GM23338 (cell line): ENCODE measurements at regions not wholly inside any gene's neighbourhood (a gene's known extent, or its start where the extent isn't known, plus 50 kb on each side); places are given as distances from the start of the nearest gene placed in this dataset.

Experiments used
- ATAC-seq: fragments of 200-7000 bp; cut with Tn5 transposase; 3 replicates; pipeline ENCODE4 v1.9.1; 2020
- DNase-seq: peaks from one replicate; pipeline ENCODE4 v3.0.0-alpha.2; 2015; ENCODE audit warnings: low spot score
- H2AFZ ChIP-seq: fragments of 200-600 bp; sonication (generic); 2 replicates; pipeline ENCODE4 v1.8.0; 2016; ENCODE audit warnings: antibody characterized with exemption, mild to moderate bottlenecking, moderate library complexity
- H3F3A ChIP-seq: fragments of 200-600 bp; sonication (generic); replicated peaks from 2 replicates; pipeline ENCODE4 v1.8.0; 2017; ENCODE audit warnings: antibody characterized with exemption, mixed run types, low read depth
- H3K27ac ChIP-seq: fragments of 200-600 bp; sonication (generic); 2 replicates; pipeline ENCODE4 v1.6.1; 2016; ENCODE audit warnings: low read depth
- H3K27me3 ChIP-seq: fragments of 200-600 bp; sonication (generic); 2 replicates; pipeline ENCODE4 v1.8.0; 2016; ENCODE audit warnings: mild to moderate bottlenecking, mixed run types, moderate library complexity; ENCODE audit not compliant: insufficient read depth
- H3K36me3 ChIP-seq: fragments of 200-600 bp; sonication (generic); 2 replicates; pipeline ENCODE4 v1.8.0; 2016; ENCODE audit warnings: mild to moderate bottlenecking; ENCODE audit not compliant: insufficient read depth
- H3K4me1 ChIP-seq: fragments of 200-600 bp; sonication (generic); 2 replicates; pipeline ENCODE4 v1.8.0; 2016; ENCODE audit warnings: mild to moderate bottlenecking, moderate library complexity; ENCODE audit not compliant: insufficient read depth
- H3K4me2 ChIP-seq: fragments of 200-600 bp; sonication (generic); 2 replicates; pipeline ENCODE4 v1.7.1; 2017; ENCODE audit warnings: mixed run types
- H3K4me3 ChIP-seq: fragments of 200-600 bp; sonication (generic); 2 replicates; pipeline ENCODE4 v1.6.1; 2016; ENCODE audit warnings: mixed run types
- H3K79me2 ChIP-seq: fragments of 200-600 bp; sonication (generic); replicated peaks from 2 replicates; pipeline ENCODE4 v1.8.0; 2017; ENCODE audit warnings: mild to moderate bottlenecking; ENCODE audit not compliant: insufficient read depth
- H3K9me2 ChIP-seq: fragments of 200-600 bp; sonication (generic); 2 replicates; pipeline ENCODE4 v1.8.0; 2017; ENCODE audit not compliant: insufficient read depth
- H4K20me1 ChIP-seq: fragments of 200-600 bp; sonication (generic); replicated peaks from 2 replicates; pipeline ENCODE4 v1.8.0; 2017; ENCODE audit warnings: mild to moderate bottlenecking; ENCODE audit not compliant: insufficient read depth
- H3K27ac Mint-ChIP-seq: 2 replicates; pipeline ENCODE4 v1.8.0; 2020; ENCODE audit warnings: inconsistent platforms, mild to moderate bottlenecking, moderate library complexity, mixed read lengths
- H3K27me3 Mint-ChIP-seq: 3 replicates; pipeline ENCODE4 v1.8.0; 2022; ENCODE audit warnings: low read depth, mild to moderate bottlenecking, moderate library complexity, mixed read lengths, inconsistent platforms; ENCODE audit not compliant: insufficient read depth, poor library complexity
- H3K36me3 Mint-ChIP-seq: 3 replicates; pipeline ENCODE4 v1.8.0; 2021; ENCODE audit warnings: low read depth, mild to moderate bottlenecking, inconsistent platforms, moderate library complexity, mixed read lengths
- H3K4me1 Mint-ChIP-seq: 3 replicates; pipeline ENCODE4 v1.8.0; 2020; ENCODE audit warnings: mild to moderate bottlenecking, inconsistent platforms, mixed read lengths
- H3K4me3 Mint-ChIP-seq: 3 replicates; pipeline ENCODE4 v1.8.0; 2021; ENCODE audit warnings: moderate library complexity, mild to moderate bottlenecking, inconsistent platforms, mixed read lengths
- H3K9me3 Mint-ChIP-seq: 3 replicates; pipeline ENCODE4 v1.8.0; 2020; ENCODE audit warnings: moderate library complexity, mild to moderate bottlenecking, inconsistent platforms, mixed read lengths
- CREB1 ChIP-seq: fragments of 250-450 bp; sonication (Bioruptor Pico); IDR thresholded peaks from 2 replicates; pipeline ENCODE4 v1.5.0; 2020; ENCODE audit warnings: low read depth, mild to moderate bottlenecking, moderate library complexity
- CTCF ChIP-seq, 2 experiments: fragments of 200-600 bp in 1 of 2; sonication (generic) in 1 of 2; conservative IDR thresholded peaks; 2 replicates each; pipeline versions ENCODE4 v1.5.1 to v1.6.1; 2016 to 2017; ENCODE audit warnings: antibody characterized with exemption in 2 of 2, low read depth in 2 of 2, mild to moderate bottlenecking in 2 of 2, moderate library complexity in 1 of 2
- ETS1 ChIP-seq: IDR thresholded peaks from 2 replicates; pipeline ENCODE4 v1.6.1; 2016; ENCODE audit warnings: antibody characterized with exemption
- EZH2 ChIP-seq: fragments of 200-600 bp; sonication (generic); IDR thresholded peaks from one replicate; pipeline ENCODE4 v1.8.0; 2017; ENCODE audit warnings: antibody characterized with exemption, mild to moderate bottlenecking, low read depth; ENCODE audit not compliant: unreplicated experiment
- EZH2phosphoT487 ChIP-seq: fragments of 200-600 bp; sonication (generic); IDR thresholded peaks from one replicate; pipeline ENCODE4 v1.8.1; 2018; ENCODE audit warnings: antibody characterized with exemption; ENCODE audit not compliant: unreplicated experiment
- JUNB ChIP-seq: IDR thresholded peaks from one replicate; pipeline ENCODE4 v1.6.1; 2016; ENCODE audit warnings: antibody characterized with exemption; ENCODE audit not compliant: unreplicated experiment
- NANOG ChIP-seq: IDR thresholded peaks from 2 replicates; pipeline ENCODE4 v1.6.1; 2016; ENCODE audit warnings: antibody characterized with exemption, borderline replicate concordance
- POLR2AphosphoS5 ChIP-seq: IDR thresholded peaks from 2 replicates; pipeline ENCODE4 v1.6.1; 2016; ENCODE audit warnings: antibody characterized with exemption, low read depth
- REST ChIP-seq: IDR thresholded peaks from one replicate; pipeline ENCODE4 v1.6.1; 2018; ENCODE audit warnings: antibody characterized with exemption; ENCODE audit not compliant: unreplicated experiment
- STAT1 ChIP-seq: IDR thresholded peaks from one replicate; pipeline ENCODE4 v1.6.1; 2016; ENCODE audit warnings: antibody characterized with exemption; ENCODE audit not compliant: unreplicated experiment
- ZNF114 ChIP-seq: fragments of 250-450 bp; sonication (Bioruptor Pico); IDR thresholded peaks from 2 replicates; pipeline ENCODE4 v1.5.0; 2020; ENCODE audit warnings: mild to moderate bottlenecking, moderate library complexity
- ZNF331 ChIP-seq: fragments of 250-450 bp; sonication (Bioruptor Pico); IDR thresholded peaks from 2 replicates; pipeline ENCODE4 v1.5.0; 2020; ENCODE audit warnings: low read depth, mild to moderate bottlenecking, moderate library complexity
- ZNF462 ChIP-seq: fragments of 250-450 bp; sonication (Bioruptor Pico); IDR thresholded peaks from 2 replicates; pipeline ENCODE4 v1.5.0; 2020; ENCODE audit warnings: mild to moderate bottlenecking, moderate library complexity

DNA sequence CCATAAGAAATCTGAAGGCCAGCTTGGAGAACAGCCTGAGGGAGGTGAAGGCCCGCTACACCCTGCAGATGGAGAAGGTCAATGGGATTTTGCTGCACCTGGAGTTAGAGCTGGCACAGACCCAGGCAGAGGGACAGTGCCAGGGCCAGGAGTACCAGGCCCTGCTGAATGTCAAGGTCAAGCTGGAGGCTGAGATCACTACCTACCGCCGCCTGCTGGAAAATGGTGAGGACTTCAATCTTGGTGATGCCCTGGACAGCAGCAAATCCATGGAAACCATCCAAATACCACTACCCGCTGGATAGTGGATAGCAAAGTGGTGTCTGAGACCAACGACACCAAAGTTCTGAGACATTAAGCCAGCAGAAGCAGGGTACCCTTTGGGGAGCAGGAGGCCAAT is 100.5 kb upstream of the MAN2A1 start:
- no peaks in the 10 kb centered on the region for H3K36me3 ChIP-seq
- H3K27me3 ChIP-seq: no peaks in the 10 kb centered on the region
- no peaks in the 10 kb centered on the region; the same call in 1 of the 2 replicates for H3K9me2 ChIP-seq
- H3K4me1 ChIP-seq: no peaks in the 10 kb centered on the region
- ATAC-seq (no peak), DNase-seq (no peak)
- H3K79me2 ChIP-seq: no peaks in the 10 kb centered on the region
- no peaks in the 10 kb centered on the region for H3F3A ChIP-seq
- TF ChIP-seq ZNF114 (CRISPR knock-in tag): no peak
- no peak for TF ChIP-seq EZH2phosphoT487
- no peak for TF ChIP-seq ETS1
- no peak for TF ChIP-seq STAT1
- TF ChIP-seq ZNF331 (CRISPR knock-in tag): no peak
- TF ChIP-seq JUNB: no peak
- no peak for TF ChIP-seq ZNF462
- no peak for TF ChIP-seq EZH2
- no peak for TF ChIP-seq POLR2AphosphoS5
- no peak for TF ChIP-seq NANOG
- no peak for TF ChIP-seq CREB1 (CRISPR knock-in tag)
- no peak for TF ChIP-seq CTCF (conservative IDR thresholded peaks at IDR 0.05; ENCODE audit: low read depth in 2 of 2)
- no peak for TF ChIP-seq REST
- no peak overlapping the region for H3K4me2 ChIP-seq
- Mint-ChIP-seq H3K36me3 (no peaks in the 10 kb centered on the region), H3K27ac (no peak overlapping the region), H3K4me1 (no peaks in the 10 kb centered on the region), H3K9me3 (no peaks in the 10 kb centered on the region), H3K27me3 (peaks cover 6% of the 10 kb centered on the region), H3K4me3 (no peak overlapping the region)
- no peak overlapping the region for H2AFZ ChIP-seq
- H3K4me3 ChIP-seq: no peak overlapping the region
- no peaks in the 10 kb centered on the region for H4K20me1 ChIP-seq
- no peak overlapping the region for H3K27ac ChIP-seq
